MM.1S (cell line): ENCODE measurements at regions not wholly inside any gene's neighbourhood (a gene's known extent, or its start where the extent isn't known, plus 50 kb on each side); places are given as distances from the start of the nearest gene placed in this dataset.

Source experiments
- CTCF ChIP-seq: fragments of 300-600 bp; sonication (generic); IDR thresholded peaks from 2 replicates; pipeline ENCODE4 v1.5.1; 2016; ENCODE audit warnings: antibody characterized with exemption, low read length, mixed read lengths
- EZH2 ChIP-seq: fragments of 300-600 bp; sonication (generic); optimal IDR thresholded peaks from 2 replicates; pipeline ENCODE3; 2017; ENCODE audit warnings: low read depth, mild to moderate bottlenecking, antibody characterized with exemption, low read length, mixed read lengths
- EZH2phosphoT487 ChIP-seq: fragments of 300-600 bp; sonication (generic); IDR thresholded peaks from 2 replicates; pipeline ENCODE4 v1.6.1; 2018; ENCODE audit warnings: antibody characterized with exemption, low read length

- TF ChIP-seq CTCF (no peak), EZH2 (no peak), EZH2phosphoT487 (no peak)
These were observed 89.6 kb downstream of the MXRA5 start for GRCh38 chrX:3256868-3257267.
